Stomach (tissue), 4 donors: ENCODE measurements at regions not wholly inside any gene's neighbourhood (a gene's known extent, or its start where the extent isn't known, plus 50 kb on each side); places are given as distances from the start of the nearest gene placed in this dataset.

Experiments used
- CTCF ChIP-seq, 7 experiments: fragments of 450-650 bp in 4 of 7; fragments of 200-600 bp in 3 of 7; sonication (generic) in 3 of 7; IDR thresholded peaks; one replicate each; pipeline ENCODE4 v1.5.1; 2016 to 2019; ENCODE audit warnings: antibody characterized with exemption in 7 of 7, control low read depth in 2 of 7, mild to moderate bottlenecking in 1 of 7
- POLR2A ChIP-seq, 4 donors: fragments of 450-650 bp; IDR thresholded peaks; one replicate each; pipeline ENCODE4 v1.6.1; 2016; ENCODE audit warnings: antibody characterized with exemption in 4 of 4, control low read depth in 2 of 4, mild to moderate bottlenecking in 1 of 4, moderate library complexity in 1 of 4

- TF ChIP-seq CTCF (IDR thresholded peaks at IDR 0.05), result no peak
- TF ChIP-seq POLR2A (IDR thresholded peaks at IDR 0.05), result no peak
Measured at GRCh38 chr20:48431653-48432493, 395.9 kb downstream of the PREX1 start.
